Neural progenitor cell (in vitro differentiated cells): ENCODE measurements at regions not wholly inside any gene's neighbourhood (a gene's known extent, or its start where the extent isn't known, plus 50 kb on each side); places are given as distances from the start of the nearest gene placed in this dataset.

Experiments
- DNase-seq: peaks from one replicate; pipeline ENCODE4 v3.0.0-alpha.2; 2016; ENCODE audit warnings: low spot score
- H2AFZ ChIP-seq: fragments of 200-600 bp; sonication (generic); replicated peaks from 2 replicates; pipeline ENCODE4 v1.6.1; 2016; ENCODE audit warnings: antibody characterized with exemption
- H3F3A ChIP-seq: fragments of 200-600 bp; sonication (generic); 2 replicates; pipeline ENCODE4 v1.6.1; 2016; ENCODE audit warnings: antibody characterized with exemption, low read depth
- H3K27ac ChIP-seq: fragments of 200-600 bp; sonication (generic); 2 replicates; pipeline ENCODE4 v1.5.1; 2016; ENCODE audit warnings: mild to moderate bottlenecking
- H3K27me3 ChIP-seq: fragments of 200-600 bp; sonication (generic); 2 replicates; pipeline ENCODE4 v1.6.1; 2016; ENCODE audit warnings: mild to moderate bottlenecking, moderate library complexity
- H3K36me3 ChIP-seq: fragments of 200-600 bp; sonication (generic); 2 replicates; pipeline ENCODE4 v1.5.1; 2016
- H3K4me1 ChIP-seq: fragments of 200-600 bp; sonication (generic); 2 replicates; pipeline ENCODE4 v1.6.1; 2016; ENCODE audit warnings: mixed run types
- H3K4me2 ChIP-seq: fragments of 200-600 bp; sonication (generic); 2 replicates; pipeline ENCODE4 v1.6.1; 2016
- H3K4me3 ChIP-seq: fragments of 200-600 bp; sonication (generic); 2 replicates; pipeline ENCODE4 v1.5.1; 2016
- H3K79me2 ChIP-seq: fragments of 200-600 bp; sonication (generic); 2 replicates; pipeline ENCODE4 v1.6.1; 2016; ENCODE audit warnings: low read depth
- H3K9ac ChIP-seq: fragments of 200-600 bp; sonication (generic); 2 replicates; pipeline ENCODE4 v1.6.1; 2016
- H3K9me3 ChIP-seq: fragments of 200-600 bp; sonication (generic); 2 replicates; pipeline ENCODE4 v1.5.1; 2016; ENCODE audit warnings: low read depth
- H4K20me1 ChIP-seq: fragments of 200-600 bp; sonication (generic); 2 replicates; pipeline ENCODE4 v1.6.1; 2016; ENCODE audit warnings: low read depth
- H3K27ac Mint-ChIP-seq: 3 replicates; pipeline ENCODE4 v1.8.0; 2021; ENCODE audit warnings: mixed read lengths
- H3K27me3 Mint-ChIP-seq: 2 replicates; pipeline ENCODE4 v1.8.0; 2022; ENCODE audit warnings: low read depth, mild to moderate bottlenecking, inconsistent platforms, moderate library complexity, mixed read lengths; ENCODE audit not compliant: insufficient read depth
- H3K36me3 Mint-ChIP-seq: 3 replicates; pipeline ENCODE4 v1.8.0; 2021; ENCODE audit warnings: mixed read lengths
- H3K4me1 Mint-ChIP-seq: 3 replicates; pipeline ENCODE4 v1.8.0; 2021; ENCODE audit warnings: mixed read lengths
- H3K4me3 Mint-ChIP-seq: 3 replicates; pipeline ENCODE4 v1.8.0; 2021; ENCODE audit warnings: mild to moderate bottlenecking, moderate library complexity, mixed read lengths
- H3K9me3 Mint-ChIP-seq: 3 replicates; pipeline ENCODE4 v1.8.0; 2020; ENCODE audit warnings: mixed read lengths
- CTCF ChIP-seq: fragments of 200-600 bp; sonication (generic); IDR thresholded peaks from 2 replicates; pipeline ENCODE4 v1.5.1; 2017; ENCODE audit warnings: antibody characterized with exemption, mild to moderate bottlenecking
- EZH2 ChIP-seq: fragments of 200-600 bp; sonication (generic); IDR thresholded peaks from 2 replicates; pipeline ENCODE4 v1.6.1; 2017; ENCODE audit warnings: antibody characterized with exemption, mild to moderate bottlenecking, moderate library complexity
- EZH2phosphoT487 ChIP-seq: fragments of 200-600 bp; sonication (generic); IDR thresholded peaks from 2 replicates; pipeline ENCODE4 v1.6.1; 2017; ENCODE audit warnings: antibody characterized with exemption

- H3K36me3 ChIP-seq, result no peaks in the 10 kb centered on the region
- peaks cover 4% of the 10 kb centered on the region for H3K9me3 ChIP-seq
- peaks cover 5% of the 10 kb centered on the region for H3K9me3 Mint-ChIP-seq
- no peaks in the 10 kb centered on the region for H3K36me3 Mint-ChIP-seq
- no peaks in the 10 kb centered on the region for H3F3A ChIP-seq
- H3K27ac ChIP-seq, result no peak overlapping the region
- no peaks in the 10 kb centered on the region for H4K20me1 ChIP-seq
- H3K4me3 Mint-ChIP-seq, result no peak overlapping the region
- H3K27me3 Mint-ChIP-seq, result peaks cover 4% of the 10 kb centered on the region
- no peak overlapping the region for H3K4me3 ChIP-seq
- TF ChIP-seq EZH2phosphoT487 (no peak), CTCF (no peak), EZH2 (no peak)
- DNase-seq, result peak; percentile 53
- peaks cover 6% of the 10 kb centered on the region for H3K4me1 ChIP-seq
- no peaks in the 10 kb centered on the region for H3K27me3 ChIP-seq
- no peak overlapping the region for H3K9ac ChIP-seq
- peak overlapping the region; percentile 12 for H3K4me2 ChIP-seq
- no peak overlapping the region for H3K27ac Mint-ChIP-seq
- H2AFZ ChIP-seq, result no peak overlapping the region
- no peaks in the 10 kb centered on the region for H3K79me2 ChIP-seq
- peaks cover 6% of the 10 kb centered on the region for H3K4me1 Mint-ChIP-seq
These were observed 931.6 kb upstream of the GOT2 start for GRCh38 chr16:59665618-59666220.

- Histone ChIP-seq H3K36me3 (no peaks in the 10 kb centered on the region), H2AFZ (no peak overlapping the region), H3F3A (no peaks in the 10 kb centered on the region), H3K9me3 (no peaks in the 10 kb centered on the region), H4K20me1 (no peaks in the 10 kb centered on the region), H3K79me2 (no peaks in the 10 kb centered on the region), H3K4me1 (no peaks in the 10 kb centered on the region), H3K4me2 (no peak overlapping the region), H3K27me3 (no peaks in the 10 kb centered on the region), H3K4me3 (no peak overlapping the region), H3K27ac (no peak overlapping the region), H3K9ac (no peak overlapping the region)
- no peak for DNase-seq
- no peaks in the 10 kb centered on the region for H3K27me3 Mint-ChIP-seq
- H3K27ac Mint-ChIP-seq, result no peak overlapping the region
- no peaks in the 10 kb centered on the region for H3K9me3 Mint-ChIP-seq
- H3K4me3 Mint-ChIP-seq, result no peak overlapping the region
- no peaks in the 10 kb centered on the region for H3K36me3 Mint-ChIP-seq
- TF ChIP-seq EZH2phosphoT487 (no peak), EZH2 (no peak), CTCF (no peak)
- no peaks in the 10 kb centered on the region for H3K4me1 Mint-ChIP-seq
These were observed 924.5 kb upstream of the GOT2 start for GRCh38 chr16:59658572-59658971.

GRCh38 chr16:59655031-59655430 lies 920.9 kb upstream of the GOT2 start:
- Histone ChIP-seq H3K4me2 (no peak overlapping the region), H3K36me3 (no peaks in the 10 kb centered on the region), H3K9ac (no peak overlapping the region), H3K4me3 (no peak overlapping the region), H4K20me1 (no peaks in the 10 kb centered on the region), H3K27me3 (no peaks in the 10 kb centered on the region), H3F3A (no peaks in the 10 kb centered on the region), H3K9me3 (no peaks in the 10 kb centered on the region), H3K79me2 (no peaks in the 10 kb centered on the region), H3K4me1 (no peaks in the 10 kb centered on the region), H2AFZ (no peak overlapping the region), H3K27ac (no peak overlapping the region)
- TF ChIP-seq EZH2phosphoT487 (no peak), CTCF (no peak), EZH2 (no peak)
- peaks cover 4% of the 10 kb centered on the region for H3K27me3 Mint-ChIP-seq
- no peak for DNase-seq
- H3K9me3 Mint-ChIP-seq, result peaks cover 8% of the 10 kb centered on the region
- no peaks in the 10 kb centered on the region for H3K4me1 Mint-ChIP-seq
- H3K36me3 Mint-ChIP-seq, result no peaks in the 10 kb centered on the region
- no peak overlapping the region for H3K27ac Mint-ChIP-seq
- H3K4me3 Mint-ChIP-seq, result no peak overlapping the region
